B cell (primary cell): ENCODE measurements at regions not wholly inside any gene's neighbourhood (a gene's known extent, or its start where the extent isn't known, plus 50 kb on each side); places are given as distances from the start of the nearest gene placed in this dataset.

Source experiments
- CTCF ChIP-seq: fragments of 200-600 bp; IDR thresholded peaks from one replicate; pipeline ENCODE4 v1.8.0; 2022; ENCODE audit warnings: antibody characterized with exemption, mild to moderate bottlenecking
- EZH2 ChIP-seq: IDR thresholded peaks from 2 replicates; pipeline ENCODE4 v1.6.1; 2012; ENCODE audit warnings: borderline replicate concordance, low read depth, mild to moderate bottlenecking, moderate library complexity, low read length; ENCODE audit not compliant: insufficient read depth, poor library complexity, severe bottlenecking

- no peak for TF ChIP-seq CTCF
- no peak for TF ChIP-seq EZH2
These were observed 388.7 kb upstream of the GHITM start for GRCh38 chr10:83750604-83751003.
